K562 (cell line): ENCODE measurements at regions not wholly inside any gene's neighbourhood (a gene's known extent, or its start where the extent isn't known, plus 50 kb on each side); places are given as distances from the start of the nearest gene placed in this dataset.
A peak's percentile ranks its signal among the peaks of the same experiment; 100 is the strongest.

Experiments used
- ATAC-seq: fragments of 200-7000 bp; cut with Tn5 transposase; 3 replicates; pipeline ENCODE4 v1.9.1; 2020; ENCODE audit warnings: moderate library complexity
- BruUV-seq: library from RNA; stranded (reverse); fragments of 400-500 nt; replicated peaks from 2 replicates; lab custom pipeline; 2021; lab: Mats Ljungman, UMichigan
- CTCF ChIA-PET: fragments of 300-600 bp; formaldehyde crosslinking; extraction: SDS; loops from one replicate; lab custom pipeline; 2021; ENCODE audit warnings: low intra/inter-chr PET ratio; lab: Yijun Ruan, JAX
- POLR2A ChIA-PET: fragments of 300-600, 350-650 bp; sonication (Branson Sonifier 250); formaldehyde crosslinking; extraction: SDS; loops from one replicate; lab custom pipeline; 2021; ENCODE audit warnings: antibody characterized with exemption, inconsistent platforms; lab: Yijun Ruan, JAX
- DNase-seq, 4 experiments: peaks; one replicate each; pipeline versions ENCODE4 v3.0.0 to v3.0.0-alpha.2; 2011 to 2018; ENCODE audit warnings: low spot score in 3 of 4, mixed read lengths in 3 of 4; ENCODE audit errors: extremely low read depth in 1 of 4
- FAIRE-seq: peaks from 2 replicates; lab custom pipeline; 2011; peaks lifted over from hg19 to GRCh38; lab: Jason Lieb, UNC
- H2AFZ ChIP-seq: 2 replicates; pipeline ENCODE4 v1.6.0; 2011; ENCODE audit warnings: low read depth, low read length, control low read depth, inconsistent platforms
- H3K27ac ChIP-seq: fragments of 200-600 bp; 3 replicates; pipeline ENCODE4 v1.8.0; 2011; ENCODE audit warnings: low read depth, mild to moderate bottlenecking, control low read depth, inconsistent platforms, low read length, moderate library complexity, mixed read lengths; ENCODE audit errors: extremely low read depth
- H3K27me3 ChIP-seq, 2 experiments: fragments of 300-600 bp in 1 of 2; 2 replicates in 1 of 2; 3 replicates in 1 of 2; pipeline versions ENCODE4 v1.6.0 to v1.8.0; 2011; ENCODE audit warnings: inconsistent platforms in 2 of 2, low read length in 2 of 2, mild to moderate bottlenecking in 1 of 2, mixed read lengths in 1 of 2, moderate library complexity in 1 of 2; ENCODE audit not compliant: control insufficient read depth in 2 of 2, insufficient read depth in 2 of 2
- H3K36me3 ChIP-seq: fragments of 300-600 bp; 3 replicates; pipeline ENCODE4 v1.8.0; 2011; ENCODE audit warnings: mild to moderate bottlenecking, low read length, inconsistent platforms; ENCODE audit not compliant: control insufficient read depth, insufficient read depth
- H3K4me1 ChIP-seq, 2 experiments: fragments of 200-600 bp in 1 of 2; replicated peaks in 1 of 2; 2 replicates in 1 of 2; 3 replicates in 1 of 2; pipeline versions ENCODE4 v1.5.1 to v1.8.0; 2011; ENCODE audit warnings: inconsistent platforms in 2 of 2, low read length in 2 of 2, mild to moderate bottlenecking in 1 of 2, mixed read lengths in 1 of 2, moderate library complexity in 1 of 2; ENCODE audit not compliant: control insufficient read depth in 2 of 2, insufficient read depth in 2 of 2
- H3K4me2 ChIP-seq: 2 replicates; pipeline ENCODE4 v1.6.1; 2011; ENCODE audit warnings: low read length, control low read depth, inconsistent platforms, mixed read lengths; ENCODE audit not compliant: insufficient read depth
- H3K4me3 ChIP-seq: fragments of 200-600 bp; sonication (generic), shearing (Covaris generic); 2 replicates; pipeline ENCODE4 v1.5.1; 2016; ENCODE audit warnings: control low read depth, inconsistent platforms
- H3K79me2 ChIP-seq: fragments of 200-600 bp; 3 replicates; pipeline ENCODE4 v1.8.0; 2011; ENCODE audit warnings: low read length, inconsistent platforms; ENCODE audit not compliant: control insufficient read depth, insufficient read depth
- H3K9ac ChIP-seq, 2 experiments: 2 replicates each; pipeline versions ENCODE4 v1.6.0 to v1.6.1; 2011; ENCODE audit warnings: low read depth in 2 of 2, low read length in 2 of 2, control low read depth in 1 of 2, inconsistent platforms in 1 of 2, mild to moderate bottlenecking in 1 of 2, mixed read lengths in 1 of 2; ENCODE audit not compliant: insufficient read depth in 1 of 2
- H3K9me1 ChIP-seq: one replicate; pipeline ENCODE4 v1.6.0; 2011; ENCODE audit warnings: inconsistent platforms, mild to moderate bottlenecking, low read length, moderate library complexity; ENCODE audit not compliant: control insufficient read depth, insufficient read depth
- H3K9me3 ChIP-seq: replicated peaks from 2 replicates; pipeline ENCODE4 v1.5.1; 2011; ENCODE audit warnings: low read depth, low read length, inconsistent platforms; ENCODE audit not compliant: control insufficient read depth, insufficient read depth
- H4K20me1 ChIP-seq: replicated peaks from 2 replicates; pipeline ENCODE4 v1.6.1; 2011; ENCODE audit warnings: low read length, inconsistent platforms, mixed read lengths; ENCODE audit not compliant: control insufficient read depth, insufficient read depth
- E2F6 ChIP-seq, 2 experiments: IDR thresholded peaks; 2 replicates each; pipeline ENCODE4 v1.6.1; 2011; ENCODE audit warnings: borderline replicate concordance in 1 of 2, control low read depth in 1 of 2, low read depth in 1 of 2, low read length in 1 of 2, mild to moderate bottlenecking in 1 of 2, mixed read lengths in 1 of 2, moderate library complexity in 1 of 2; ENCODE audit not compliant: insufficient read depth in 1 of 2, insufficient read length in 1 of 2, poor library complexity in 1 of 2, severe bottlenecking in 1 of 2; ENCODE audit errors: extremely low read depth in 1 of 2
- KAT7 ChIP-seq: sonication (generic); formaldehyde crosslinking; IDR thresholded peaks from 2 replicates; pipeline ENCODE4 v1.8.0; 2022; ENCODE audit warnings: missing genetic modification reagents, mild to moderate bottlenecking, borderline replicate concordance
- ZBTB26 ChIP-seq: fragments of 450-650 bp; formaldehyde crosslinking; IDR thresholded peaks from 2 replicates; pipeline ENCODE4 v1.4.0; 2022; ENCODE audit warnings: missing genetic modification characterization
- ZFP36 ChIP-seq: fragments of 150-350 bp; IDR thresholded peaks from 2 replicates; pipeline ENCODE4 v1.6.1; 2018; ENCODE audit warnings: low read length, low read depth; ENCODE audit not compliant: partially characterized antibody
- WGBS: fragments of 100-300 bp; shearing (Covaris generic); methylation state at CpG from one replicate; pipeline ENCODE4 v1.1.6; 2016; ENCODE audit warnings: low coverage, mixed read lengths; ENCODE audit not compliant: insufficient coverage; ENCODE audit errors: missing lambda C conversion rate; 5-methylcytosine and 5-hydroxymethylcytosine counted together
- in situ Hi-C: fragments of 300-500 bp; cut with MboI; formaldehyde crosslinking; loops from 4 replicates; pipeline ENCODE4 v1.15.0; 2018; ENCODE audit warnings: inconsistent platforms, mixed read lengths
- intact Hi-C: fragments of 100-400 bp; cut with micrococcal nuclease; formaldehyde crosslinking; loops from 2 replicates; pipeline ENCODE4 v1.14.2; 2022

- no peaks in the 10 kb centered on the region for H4K20me1 ChIP-seq
- 0% methylated on average over 1 of the region's 2 CpGs for WGBS
- H3K27ac ChIP-seq, result no peak overlapping the region
- intact Hi-C loops, result no loop called here
- no peaks in the 10 kb centered on the region for H3K9me1 ChIP-seq
- H3K27me3 ChIP-seq, result peaks cover 8 to 22% of the 10 kb centered on the region in 2 experiments; a peak in 4 of 5 replicates
- ATAC-seq, result no peak
- H3K36me3 ChIP-seq, result no peaks in the 10 kb centered on the region
- POLR2A ChIA-PET, result no interaction called here
- no TSS peak for BruUV-seq
- TF ChIP-seq KAT7 (CRISPR knock-in tag) (no peak), ZFP36 (peak; percentile 70), E2F6 (IDR thresholded peaks at IDR 0.05; ENCODE audit: borderline replicate concordance in 1 of 2, extremely low read depth in 1 of 2, insufficient read depth in 1 of 2, insufficient read length in 1 of 2, low read depth in 1 of 2, low read length in 1 of 2, poor library complexity in 1 of 2, severe bottlenecking in 1 of 2) (no peak), ZBTB26 (CRISPR knock-in tag) (no peak)
- TF ChIP-seq, all 486 proteins: peak for 1
- in situ Hi-C loops, result no loop called here
- H3K4me3 ChIP-seq, result no peak overlapping the region
- no peak overlapping the region for H3K4me2 ChIP-seq
- no peak for FAIRE-seq
- H3K4me1 ChIP-seq, result no peaks in the 10 kb centered on the region
- H2AFZ ChIP-seq, result no peak overlapping the region
- no peak overlapping the region for H3K9ac ChIP-seq
- H3K9me3 ChIP-seq, result no peaks in the 10 kb centered on the region
- no peaks in the 10 kb centered on the region for H3K79me2 ChIP-seq
- DNase-seq, result no peak
- CTCF ChIA-PET, result no interaction called here
Measured at GRCh38 chr20:56795492-56795891, 166.4 kb downstream of the TFAP2C start.
